Panc1 (cell line): ENCODE measurements at regions not wholly inside any gene's neighbourhood (a gene's known extent, or its start where the extent isn't known, plus 50 kb on each side); places are given as distances from the start of the nearest gene placed in this dataset.

Source experiments
- ATAC-seq: fragments of 200-7000 bp; cut with Tn5 transposase; 2 replicates; pipeline ENCODE4 v1.9.1; 2020; ENCODE audit warnings: mild to moderate bottlenecking, moderate library complexity
- BruUV-seq: library from RNA; stranded (reverse); fragments of 400-500 nt; replicated peaks from 2 replicates; lab custom pipeline; 2021; lab: Mats Ljungman, UMichigan
- CTCF ChIA-PET: fragments of 300-600 bp; sonication (Branson Sonifier 250); formaldehyde crosslinking; loops from one replicate; lab custom pipeline; 2022; ENCODE audit warnings: antibody characterized with exemption; lab: Charles Lee
- POLR2A ChIA-PET: fragments of 300-600 bp; sonication (Branson Sonifier 250); formaldehyde crosslinking; loops from one replicate; lab custom pipeline; 2022; ENCODE audit warnings: antibody characterized with exemption; lab: Charles Lee
- DNase-seq: peaks from one replicate; pipeline ENCODE4 v3.0.0-alpha.2; 2010; ENCODE audit warnings: low read depth, low spot score
- H3K27ac ChIP-seq: 2 replicates; pipeline ENCODE4 v1.5.1; 2011; ENCODE audit warnings: mild to moderate bottlenecking, low read length, inconsistent platforms
- H3K27me3 ChIP-seq: fragments of 200-500 bp; sonication (Bioruptor generic); 2 replicates; pipeline ENCODE4 v1.6.0; 2014; ENCODE audit warnings: low read length, inconsistent platforms; ENCODE audit not compliant: control insufficient read depth, insufficient read depth
- H3K36me3 ChIP-seq: fragments of 200-500 bp; sonication (Bioruptor generic); 2 replicates; pipeline ENCODE4 v1.5.1; 2014; ENCODE audit warnings: inconsistent platforms, mild to moderate bottlenecking, low read length, moderate library complexity; ENCODE audit not compliant: control insufficient read depth, insufficient read depth
- H3K4me1 ChIP-seq: 2 replicates; pipeline ENCODE4 v1.5.1; 2011; ENCODE audit warnings: inconsistent platforms, mild to moderate bottlenecking, low read length, moderate library complexity; ENCODE audit not compliant: control insufficient read depth, insufficient read depth
- H3K4me3 ChIP-seq, 2 experiments: 2 replicates each; pipeline ENCODE4 v1.5.1; 2011 to 2012; ENCODE audit warnings: low read depth in 2 of 2, low read length in 2 of 2, mild to moderate bottlenecking in 2 of 2, inconsistent platforms in 1 of 2, moderate library complexity in 1 of 2
- H3K9me3 ChIP-seq: fragments of 200-500 bp; sonication (Bioruptor generic); 2 replicates; pipeline ENCODE4 v1.5.1; 2014; ENCODE audit warnings: low read depth, mild to moderate bottlenecking, inconsistent platforms, low read length, moderate library complexity; ENCODE audit not compliant: control insufficient read depth, insufficient read depth
- CTCF ChIP-seq: fragments of 450-650 bp; IDR thresholded peaks from 2 replicates; pipeline ENCODE4 v1.5.1; 2017; ENCODE audit warnings: mild to moderate bottlenecking
- POLR2AphosphoS5 ChIP-seq: IDR thresholded peaks from 2 replicates; pipeline ENCODE4 v1.6.1; 2012; ENCODE audit warnings: mild to moderate bottlenecking, low read depth, low read length, moderate library complexity
- REST ChIP-seq, 2 experiments: IDR thresholded peaks; 2 replicates each; pipeline ENCODE4 v1.6.1; 2011 to 2012; ENCODE audit warnings: low read depth in 2 of 2, control low read depth in 1 of 2, low read length in 1 of 2, mild to moderate bottlenecking in 1 of 2, moderate library complexity in 1 of 2; ENCODE audit not compliant: insufficient read depth in 1 of 2
- SIN3A ChIP-seq: IDR thresholded peaks from 2 replicates; pipeline ENCODE4 v1.6.1; 2012; ENCODE audit warnings: low read depth, mild to moderate bottlenecking, low read length, moderate library complexity, borderline replicate concordance; ENCODE audit not compliant: insufficient read depth
- TCF7L2 ChIP-seq: IDR thresholded peaks from 2 replicates; pipeline ENCODE4 v1.6.1; 2011; ENCODE audit warnings: mild to moderate bottlenecking, low read depth, low read length, inconsistent platforms
- in situ Hi-C: cut with HindIII; loops from 2 replicates; pipeline ENCODE4 v1.10.0; 2016; ENCODE audit warnings: low sequenced_read_pairs, low pct_unique_long_range_greater_than_20kb
- intact Hi-C: fragments of 100-400 bp; cut with micrococcal nuclease; formaldehyde crosslinking; loops from one replicate; pipeline ENCODE4 v1.10.0; 2022; ENCODE audit not compliant: unreplicated experiment

GRCh38 chr9:22256381-22256780 lies 190.2 kb upstream of the DMRTA1 start:
- no peak for ATAC-seq
- Histone ChIP-seq H3K9me3 (no peaks in the 10 kb centered on the region), H3K27ac (no peak overlapping the region), H3K27me3 (no peaks in the 10 kb centered on the region), H3K36me3 (no peaks in the 10 kb centered on the region), H3K4me3 (no peak overlapping the region), H3K4me1 (no peaks in the 10 kb centered on the region)
- in situ Hi-C loops = no loop called here
- ChIA-PET POLR2A (no interaction called here), CTCF (no interaction called here)
- TF ChIP-seq REST (IDR thresholded peaks at IDR 0.05; ENCODE audit: insufficient read depth in 1 of 2, low read depth in 2 of 2, low read length in 1 of 2) (no peak), POLR2AphosphoS5 (no peak), CTCF (no peak), SIN3A (no peak), TCF7L2 (no peak)
- BruUV-seq = no TSS peak
- intact Hi-C loops = no loop called here
- no peak for DNase-seq

- Histone ChIP-seq H3K27me3 (no peaks in the 10 kb centered on the region), H3K4me1 (no peaks in the 10 kb centered on the region), H3K4me3 (no peak overlapping the region), H3K27ac (no peak overlapping the region), H3K9me3 (no peaks in the 10 kb centered on the region), H3K36me3 (no peaks in the 10 kb centered on the region)
- TF ChIP-seq TCF7L2 (no peak), SIN3A (no peak), REST (IDR thresholded peaks at IDR 0.05; ENCODE audit: insufficient read depth in 1 of 2, low read depth in 2 of 2, low read length in 1 of 2) (no peak), CTCF (no peak), POLR2AphosphoS5 (no peak)
- in situ Hi-C loops (no loop called here), intact Hi-C loops (no loop called here)
- POLR2A ChIA-PET = no interaction called here
- no TSS peak for BruUV-seq
- ATAC-seq (no peak), DNase-seq (no peak)
- CTCF ChIA-PET = no interaction called here
These were observed 189.4 kb upstream of the DMRTA1 start for GRCh38 chr9:22257026-22257816.
